Nephron (organoid): ENCODE measurements at regions not wholly inside any gene's neighbourhood (a gene's known extent, or its start where the extent isn't known, plus 50 kb on each side); places are given as distances from the start of the nearest gene placed in this dataset.

Experiments
- H3K27ac Mint-ChIP-seq, 3 experiments: 2 replicates each; pipeline ENCODE4 v1.8.0; 2020; ENCODE audit warnings: mixed read lengths in 3 of 3, mild to moderate bottlenecking in 2 of 3, moderate library complexity in 1 of 3
- H3K27me3 Mint-ChIP-seq: 2 replicates; pipeline ENCODE4 v1.8.0; 2021; ENCODE audit warnings: low read depth, mild to moderate bottlenecking, moderate library complexity, mixed read lengths
- H3K36me3 Mint-ChIP-seq: 2 replicates; pipeline ENCODE4 v1.8.0; 2020; ENCODE audit warnings: low read depth, mixed read lengths
- H3K4me1 Mint-ChIP-seq: 2 replicates; pipeline ENCODE4 v1.8.0; 2020; ENCODE audit warnings: mixed read lengths
- H3K4me3 Mint-ChIP-seq, 3 experiments: 2 replicates each; pipeline ENCODE4 v1.8.0; 2020; ENCODE audit warnings: mild to moderate bottlenecking in 3 of 3, mixed read lengths in 3 of 3, moderate library complexity in 2 of 3
- H3K9me3 Mint-ChIP-seq: 2 replicates; pipeline ENCODE4 v1.8.0; 2020; ENCODE audit warnings: mixed read lengths
- TF ChIP-seq, protein P1 (sequence below), 3 experiments: fragments of 200-600 bp; sonication (generic); IDR thresholded peaks; one replicate each; pipeline ENCODE4 v1.5.0; 2021; ENCODE audit warnings: antibody characterized with exemption in 3 of 3; ENCODE audit not compliant: unreplicated experiment in 3 of 3

DNA sequence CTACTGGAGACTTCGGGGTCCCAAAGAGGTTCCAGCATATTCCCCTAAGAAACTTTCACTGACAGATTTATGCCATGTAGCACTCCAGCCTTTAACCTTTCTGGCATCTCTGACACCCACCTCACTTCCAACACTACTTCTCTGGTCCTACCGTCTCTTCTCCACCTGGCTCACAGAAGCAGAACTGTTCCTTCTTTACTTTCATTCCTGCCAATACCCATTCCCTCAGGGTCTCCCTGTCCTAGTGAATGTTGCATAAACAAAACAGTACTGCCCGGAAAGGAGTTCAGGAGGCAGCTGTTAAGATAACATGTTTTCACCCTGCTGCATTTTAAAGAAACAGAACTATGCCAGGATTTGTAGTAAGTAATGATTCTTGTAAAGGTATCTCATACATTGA is 136.0 kb upstream of the MIR17HG start:
- H3K4me3 Mint-ChIP-seq = no peak overlapping the region
- peaks cover 7% of the 10 kb centered on the region for H3K36me3 Mint-ChIP-seq
- H3K9me3 Mint-ChIP-seq = peaks cover 8% of the 10 kb centered on the region
- H3K4me1 Mint-ChIP-seq = peaks cover 7% of the 10 kb centered on the region
- no peaks in the 10 kb centered on the region for H3K27me3 Mint-ChIP-seq
- TF ChIP-seq, protein P1, sequence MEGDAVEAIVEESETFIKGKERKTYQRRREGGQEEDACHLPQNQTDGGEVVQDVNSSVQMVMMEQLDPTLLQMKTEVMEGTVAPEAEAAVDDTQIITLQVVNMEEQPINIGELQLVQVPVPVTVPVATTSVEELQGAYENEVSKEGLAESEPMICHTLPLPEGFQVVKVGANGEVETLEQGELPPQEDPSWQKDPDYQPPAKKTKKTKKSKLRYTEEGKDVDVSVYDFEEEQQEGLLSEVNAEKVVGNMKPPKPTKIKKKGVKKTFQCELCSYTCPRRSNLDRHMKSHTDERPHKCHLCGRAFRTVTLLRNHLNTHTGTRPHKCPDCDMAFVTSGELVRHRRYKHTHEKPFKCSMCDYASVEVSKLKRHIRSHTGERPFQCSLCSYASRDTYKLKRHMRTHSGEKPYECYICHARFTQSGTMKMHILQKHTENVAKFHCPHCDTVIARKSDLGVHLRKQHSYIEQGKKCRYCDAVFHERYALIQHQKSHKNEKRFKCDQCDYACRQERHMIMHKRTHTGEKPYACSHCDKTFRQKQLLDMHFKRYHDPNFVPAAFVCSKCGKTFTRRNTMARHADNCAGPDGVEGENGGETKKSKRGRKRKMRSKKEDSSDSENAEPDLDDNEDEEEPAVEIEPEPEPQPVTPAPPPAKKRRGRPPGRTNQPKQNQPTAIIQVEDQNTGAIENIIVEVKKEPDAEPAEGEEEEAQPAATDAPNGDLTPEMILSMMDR (IDR thresholded peaks at IDR 0.05; ENCODE audit: unreplicated experiment in 3 of 3) = no peak
- H3K27ac Mint-ChIP-seq = no peak overlapping the region

DNA sequence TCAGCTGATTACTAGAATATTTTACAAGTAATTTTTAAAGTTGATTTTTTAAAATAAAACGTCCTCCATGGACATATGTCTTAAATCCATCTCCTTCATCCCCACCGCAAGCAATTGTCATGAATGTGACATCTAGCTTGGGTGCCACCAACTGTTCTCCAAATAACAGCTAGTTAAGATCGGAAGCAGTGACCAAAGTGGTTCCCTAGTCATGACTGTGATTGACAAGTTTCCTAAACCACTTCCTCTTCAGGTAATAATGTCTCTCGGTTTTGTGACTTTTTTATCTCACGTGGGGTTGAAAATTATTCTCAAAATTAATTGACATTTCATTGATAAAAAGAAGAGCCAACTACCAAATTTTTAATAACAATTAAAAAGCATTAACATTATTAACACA is 135.3 kb upstream of the MIR17HG start:
- H3K4me3 Mint-ChIP-seq = no peak overlapping the region
- H3K9me3 Mint-ChIP-seq = peaks cover 8% of the 10 kb centered on the region
- peaks cover 15% of the 10 kb centered on the region for H3K4me1 Mint-ChIP-seq
- H3K27ac Mint-ChIP-seq = no peak overlapping the region
- H3K27me3 Mint-ChIP-seq = no peaks in the 10 kb centered on the region
- TF ChIP-seq, protein P1 (IDR thresholded peaks at IDR 0.05; ENCODE audit: unreplicated experiment in 3 of 3) = no peak
- H3K36me3 Mint-ChIP-seq = peaks cover 7% of the 10 kb centered on the region

DNA sequence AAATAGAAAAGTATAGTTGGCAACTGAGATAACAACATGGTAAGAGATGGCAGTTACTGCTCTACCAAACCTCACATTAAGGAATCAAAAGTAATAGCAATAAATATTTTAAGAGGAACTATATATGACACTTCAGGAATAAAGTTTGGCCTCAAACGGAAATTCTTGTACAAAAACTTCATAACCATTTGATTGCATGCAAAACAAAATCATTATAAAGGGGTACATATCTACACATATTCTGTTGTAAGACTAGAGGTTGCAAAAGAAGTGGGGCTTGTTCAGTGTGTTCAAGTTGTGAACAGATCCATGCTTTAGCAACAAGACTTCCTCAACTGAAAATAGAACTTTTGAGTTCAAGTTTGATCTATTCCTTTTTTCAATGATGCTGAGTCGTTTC is 133.5 kb upstream of the MIR17HG start:
- Mint-ChIP-seq H3K27ac (no peak overlapping the region), H3K4me1 (peaks cover 16% of the 10 kb centered on the region), H3K4me3 (no peak overlapping the region), H3K27me3 (no peaks in the 10 kb centered on the region), H3K36me3 (peaks cover 7% of the 10 kb centered on the region), H3K9me3 (peaks cover 8% of the 10 kb centered on the region)
- TF ChIP-seq, protein P1 (IDR thresholded peaks at IDR 0.05; ENCODE audit: unreplicated experiment in 3 of 3) = no peak

DNA sequence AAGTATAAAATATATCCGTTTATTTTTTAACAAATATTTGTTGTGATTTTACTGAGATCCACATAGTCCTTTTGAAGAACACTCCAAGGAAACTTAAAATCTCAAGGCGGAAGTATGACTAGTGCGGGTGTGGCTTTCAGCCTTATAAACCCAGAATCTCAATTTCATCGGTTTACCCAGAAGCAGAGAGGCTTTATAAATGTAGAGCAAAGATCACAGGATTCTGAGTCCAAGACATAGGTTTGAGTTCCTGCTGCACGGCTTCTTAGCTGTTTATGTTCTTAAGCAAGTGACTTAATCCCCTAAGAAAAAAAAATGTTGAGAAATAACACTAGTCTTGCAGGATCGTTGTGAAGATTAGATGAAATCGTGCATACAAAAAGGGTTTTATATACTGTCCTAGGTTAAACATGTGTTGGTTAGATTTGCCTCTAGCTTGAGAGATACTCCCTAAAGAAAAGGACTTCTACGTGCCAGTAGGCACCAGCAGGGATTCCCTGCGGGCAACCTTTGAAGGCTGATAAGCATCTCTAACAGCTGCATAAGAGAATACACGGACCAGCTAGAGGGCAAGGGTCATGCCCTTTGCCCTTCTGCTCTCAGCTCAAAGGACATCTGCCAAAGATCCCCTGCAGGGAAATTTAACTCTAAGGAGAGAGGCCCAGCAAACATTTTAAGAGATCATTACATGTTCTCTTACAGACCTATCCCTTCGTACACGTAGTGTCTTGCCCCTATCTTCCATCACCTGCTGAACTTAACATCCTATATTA is 130.4 kb upstream of the MIR17HG start:
- H3K36me3 Mint-ChIP-seq = no peaks in the 10 kb centered on the region
- TF ChIP-seq, protein P1 (IDR thresholded peaks at IDR 0.05; ENCODE audit: unreplicated experiment in 3 of 3) = no peak

DNA sequence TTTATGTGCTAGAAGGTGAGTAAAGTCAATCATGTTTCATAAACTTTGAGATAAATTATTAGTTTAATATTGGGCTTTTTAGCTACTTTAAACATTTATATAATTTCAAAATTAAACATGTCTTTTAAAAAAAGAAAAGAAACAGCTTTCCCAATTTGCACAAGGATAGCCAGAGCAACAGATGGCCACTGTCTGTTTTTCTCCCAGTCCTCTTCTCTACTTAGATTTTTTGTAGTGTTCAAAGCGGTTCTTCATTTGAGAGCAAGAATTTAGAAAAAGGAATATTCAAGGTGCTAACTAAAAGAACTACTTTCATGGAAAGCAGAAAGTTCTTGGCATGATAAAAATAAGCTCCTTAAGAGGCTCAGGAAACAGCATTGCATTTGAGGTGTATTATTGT is 128.3 kb upstream of the MIR17HG start:
- no peaks in the 10 kb centered on the region for H3K27me3 Mint-ChIP-seq
- H3K27ac Mint-ChIP-seq = no peak overlapping the region
- H3K36me3 Mint-ChIP-seq = peaks cover under 1% of the 10 kb centered on the region
- TF ChIP-seq, protein P1 (IDR thresholded peaks at IDR 0.05; ENCODE audit: unreplicated experiment in 3 of 3) = no peak
- peaks cover under 1% of the 10 kb centered on the region for H3K9me3 Mint-ChIP-seq
- no peak overlapping the region for H3K4me3 Mint-ChIP-seq
- H3K4me1 Mint-ChIP-seq = peaks cover 16% of the 10 kb centered on the region

More for the DNA sequence above, 130.4 kb upstream of the MIR17HG start:
- H3K27me3 Mint-ChIP-seq = no peaks in the 10 kb centered on the region
- H3K4me3 Mint-ChIP-seq = no peak overlapping the region
- H3K9me3 Mint-ChIP-seq = no peaks in the 10 kb centered on the region
- H3K27ac Mint-ChIP-seq = no peak overlapping the region
- peaks cover 16% of the 10 kb centered on the region for H3K4me1 Mint-ChIP-seq

DNA sequence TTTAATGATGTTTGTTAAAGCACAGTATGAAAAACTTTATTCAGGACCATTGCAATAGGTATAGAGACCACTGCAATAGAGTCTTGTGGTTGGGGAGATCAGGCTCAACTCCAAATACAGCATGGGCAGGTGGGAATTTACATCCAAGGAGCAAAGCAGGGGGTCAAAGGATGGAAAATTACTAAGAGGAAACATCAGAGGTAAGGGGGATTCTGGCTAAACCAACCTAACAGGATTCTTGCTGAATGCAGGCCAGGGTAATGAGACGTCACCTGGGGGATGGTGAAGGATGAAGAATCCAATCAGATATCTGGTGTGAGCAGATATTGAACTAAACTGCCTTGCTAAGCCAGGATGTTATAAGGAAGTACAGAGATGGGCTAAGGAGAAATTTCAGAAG is 126.6 kb upstream of the MIR17HG start:
- H3K27ac Mint-ChIP-seq = no peak overlapping the region
- TF ChIP-seq, protein P1 (IDR thresholded peaks at IDR 0.05; ENCODE audit: unreplicated experiment in 3 of 3) = no peak
- H3K27me3 Mint-ChIP-seq = no peaks in the 10 kb centered on the region
- H3K9me3 Mint-ChIP-seq = peaks cover 3% of the 10 kb centered on the region
- peaks cover 4% of the 10 kb centered on the region for H3K36me3 Mint-ChIP-seq
- H3K4me1 Mint-ChIP-seq = peaks cover 11% of the 10 kb centered on the region
- H3K4me3 Mint-ChIP-seq = no peak overlapping the region
